Gastroesophageal sphincter (tissue), 3 donors: ENCODE measurements at regions not wholly inside any gene's neighbourhood (a gene's known extent, or its start where the extent isn't known, plus 50 kb on each side); places are given as distances from the start of the nearest gene placed in this dataset.

Experiments
- EP300 ChIP-seq: sonication (generic); formaldehyde crosslinking; IDR thresholded peaks from one replicate; pipeline ENCODE4 v1.6.1; 2017; ENCODE audit warnings: antibody characterized with exemption, mild to moderate bottlenecking
- POLR2A ChIP-seq, 2 donors: fragments of 450-650 bp; IDR thresholded peaks; one replicate each; pipeline ENCODE4 v1.6.1; 2017; ENCODE audit warnings: antibody characterized with exemption in 2 of 2, mild to moderate bottlenecking in 2 of 2, moderate library complexity in 1 of 2
- POLR2AphosphoS5 ChIP-seq: sonication (generic); formaldehyde crosslinking; IDR thresholded peaks from one replicate; pipeline ENCODE4 v1.6.1; 2017; ENCODE audit warnings: antibody characterized with exemption
- TF ChIP-seq, protein P1 (sequence below), 4 experiments: fragments of 200-600 bp in 2 of 4; fragments of 450-650 bp in 2 of 4; sonication (generic) in 1 of 4; IDR thresholded peaks; one replicate each; pipeline ENCODE4 v1.5.1; 2017 to 2019; ENCODE audit warnings: antibody characterized with exemption in 4 of 4, mild to moderate bottlenecking in 2 of 4, moderate library complexity in 2 of 4

DNA sequence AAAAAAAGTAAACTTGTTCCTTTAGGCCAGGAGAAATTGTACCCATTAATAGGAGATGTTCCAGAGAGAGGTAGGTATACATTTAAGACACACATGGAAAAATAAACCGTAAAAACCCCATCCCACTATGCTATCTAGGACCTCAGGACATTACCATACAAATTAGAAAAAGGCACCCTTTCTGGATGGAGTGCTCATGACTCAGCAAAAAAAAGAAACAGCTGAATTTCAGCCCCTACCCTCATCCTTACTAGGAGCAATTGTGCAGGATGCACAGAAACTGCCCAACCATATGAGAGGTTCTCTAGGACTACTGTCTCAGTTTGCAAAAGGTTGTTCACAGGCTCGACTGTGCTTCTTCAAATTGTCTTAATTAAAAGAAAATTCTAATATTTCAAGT lies 368.2 kb downstream of the HINT1 start:
- TF ChIP-seq, protein P1, sequence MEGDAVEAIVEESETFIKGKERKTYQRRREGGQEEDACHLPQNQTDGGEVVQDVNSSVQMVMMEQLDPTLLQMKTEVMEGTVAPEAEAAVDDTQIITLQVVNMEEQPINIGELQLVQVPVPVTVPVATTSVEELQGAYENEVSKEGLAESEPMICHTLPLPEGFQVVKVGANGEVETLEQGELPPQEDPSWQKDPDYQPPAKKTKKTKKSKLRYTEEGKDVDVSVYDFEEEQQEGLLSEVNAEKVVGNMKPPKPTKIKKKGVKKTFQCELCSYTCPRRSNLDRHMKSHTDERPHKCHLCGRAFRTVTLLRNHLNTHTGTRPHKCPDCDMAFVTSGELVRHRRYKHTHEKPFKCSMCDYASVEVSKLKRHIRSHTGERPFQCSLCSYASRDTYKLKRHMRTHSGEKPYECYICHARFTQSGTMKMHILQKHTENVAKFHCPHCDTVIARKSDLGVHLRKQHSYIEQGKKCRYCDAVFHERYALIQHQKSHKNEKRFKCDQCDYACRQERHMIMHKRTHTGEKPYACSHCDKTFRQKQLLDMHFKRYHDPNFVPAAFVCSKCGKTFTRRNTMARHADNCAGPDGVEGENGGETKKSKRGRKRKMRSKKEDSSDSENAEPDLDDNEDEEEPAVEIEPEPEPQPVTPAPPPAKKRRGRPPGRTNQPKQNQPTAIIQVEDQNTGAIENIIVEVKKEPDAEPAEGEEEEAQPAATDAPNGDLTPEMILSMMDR (IDR thresholded peaks at IDR 0.05), result no peak
- TF ChIP-seq EP300 (no peak), POLR2AphosphoS5 (no peak), POLR2A (IDR thresholded peaks at IDR 0.05) (no peak)
